ENCODE measurements at regions not wholly inside any gene's neighbourhood (a gene's known extent, or its start where the extent isn't known, plus 50 kb on each side); places are given as distances from the start of the nearest gene placed in this dataset.

- DNase-seq (ENCODE audit: low spot score): no peak
- in situ Hi-C loops (cut with MboI; ENCODE audit: low sequenced_read_pairs, unreplicated experiment): no loop called here
- no peak for TF ChIP-seq CTCF (IDR thresholded peaks at IDR 0.05; ENCODE audit: borderline replicate concordance, control extremely low read depth, extremely low read depth, insufficient read depth, missing control alignments)
Measured at GRCh38 chr12:61757831-61758505, 502.2 kb upstream of the USP15 start.

GRCh38 chr12:61758661-61759060 is 501.5 kb upstream of the USP15 start:
- DNase-seq (ENCODE audit: low spot score): no peak
- in situ Hi-C loops (cut with MboI; ENCODE audit: low sequenced_read_pairs, unreplicated experiment): no loop called here
- no peak for TF ChIP-seq CTCF (IDR thresholded peaks at IDR 0.05; ENCODE audit: borderline replicate concordance, control extremely low read depth, extremely low read depth, insufficient read depth, missing control alignments)

- TF ChIP-seq CTCF (IDR thresholded peaks at IDR 0.05; ENCODE audit: borderline replicate concordance, control extremely low read depth, extremely low read depth, insufficient read depth, missing control alignments): no peak
- in situ Hi-C loops (cut with MboI; ENCODE audit: low sequenced_read_pairs, unreplicated experiment): no loop called here
- DNase-seq (ENCODE audit: low spot score): no peak
Measured at GRCh38 chr12:61765926-61766325, 494.3 kb upstream of the USP15 start.

- DNase-seq (ENCODE audit: low spot score): no peak
- in situ Hi-C loops (cut with MboI; ENCODE audit: low sequenced_read_pairs, unreplicated experiment): no loop called here
- TF ChIP-seq CTCF (IDR thresholded peaks at IDR 0.05; ENCODE audit: borderline replicate concordance, control extremely low read depth, extremely low read depth, insufficient read depth, missing control alignments): no peak
Measured at GRCh38 chr12:61780435-61780834, 479.8 kb upstream of the USP15 start.

- DNase-seq (ENCODE audit: low spot score): no peak
- in situ Hi-C loops (cut with MboI; ENCODE audit: low sequenced_read_pairs, unreplicated experiment): no loop called here
- TF ChIP-seq CTCF (IDR thresholded peaks at IDR 0.05; ENCODE audit: borderline replicate concordance, control extremely low read depth, extremely low read depth, insufficient read depth, missing control alignments): no peak
Measured at GRCh38 chr12:61781021-61781581, 479.1 kb upstream of the USP15 start.

- TF ChIP-seq CTCF (IDR thresholded peaks at IDR 0.05; ENCODE audit: borderline replicate concordance, control extremely low read depth, extremely low read depth, insufficient read depth, missing control alignments): no peak
- in situ Hi-C loops (cut with MboI; ENCODE audit: low sequenced_read_pairs, unreplicated experiment): no loop called here
- DNase-seq (ENCODE audit: low spot score): no peak
Measured at GRCh38 chr12:61796846-61797245, 463.4 kb upstream of the USP15 start.

All from GM13976 (cell line).